OCI-LY3 (cell line): ENCODE measurements at regions not wholly inside any gene's neighbourhood (a gene's known extent, or its start where the extent isn't known, plus 50 kb on each side); places are given as distances from the start of the nearest gene placed in this dataset.

Source experiments
- H2AFZ ChIP-seq: fragments of 200-600, 300-600 bp; shearing (Covaris generic); 2 replicates; pipeline ENCODE4 v1.6.0; 2014; ENCODE audit warnings: antibody characterized with exemption, low read depth, low read length
- H3K27ac ChIP-seq: fragments of 200-600, 300-600 bp; sonication (generic); 2 replicates; pipeline ENCODE4 v1.5.1; 2014; ENCODE audit warnings: mild to moderate bottlenecking, low read length, moderate library complexity, mixed read lengths
- H3K27me3 ChIP-seq: fragments of 200-600, 300-600 bp; sonication (generic); 2 replicates; pipeline ENCODE4 v1.6.1; 2014; ENCODE audit warnings: low read depth, low read length, mixed read lengths
- H3K36me3 ChIP-seq: fragments of 200-600, 300-600 bp; sonication (generic); replicated peaks from 2 replicates; pipeline ENCODE3; 2014; ENCODE audit warnings: low read depth, low read length, mixed read lengths
- H3K4me1 ChIP-seq: fragments of 300-600, 200-600 bp; sonication (generic); 2 replicates; pipeline ENCODE4 v1.6.1; 2014; ENCODE audit warnings: low read length, mixed read lengths
- H3K4me2 ChIP-seq: fragments of 200-600, 300-600 bp; sonication (generic); 2 replicates; pipeline ENCODE4 v1.6.1; 2014; ENCODE audit warnings: low read length, mixed read lengths
- H3K4me3 ChIP-seq: fragments of 300-600, 200-600 bp; sonication (generic); 2 replicates; pipeline ENCODE4 v1.5.1; 2014; ENCODE audit warnings: antibody characterized with exemption, mild to moderate bottlenecking, low read length, moderate library complexity
- H3K79me2 ChIP-seq: fragments of 300-600, 200-600 bp; shearing (Covaris generic); 2 replicates; pipeline ENCODE4 v1.6.1; 2014; ENCODE audit warnings: mild to moderate bottlenecking, low read length, mixed read lengths
- H3K9ac ChIP-seq: fragments of 300-600, 200-600 bp; shearing (Covaris generic); 2 replicates; pipeline ENCODE4 v1.6.0; 2014; ENCODE audit warnings: mild to moderate bottlenecking, low read length, moderate library complexity
- H3K9me3 ChIP-seq: fragments of 200-600, 300-600 bp; shearing (Covaris generic); 2 replicates; pipeline ENCODE4 v1.6.1; 2014; ENCODE audit warnings: low read length, mixed read lengths; ENCODE audit not compliant: insufficient read depth
- H4K20me1 ChIP-seq: fragments of 200-600, 300-600 bp; sonication (generic); 2 replicates; pipeline ENCODE4 v1.6.1; 2016; ENCODE audit warnings: low read length, mixed read lengths; ENCODE audit not compliant: insufficient read depth
- EZH2phosphoT487 ChIP-seq: fragments of 200-600 bp; shearing (Covaris generic); IDR thresholded peaks from 2 replicates; pipeline ENCODE4 v1.6.1; 2018; ENCODE audit warnings: antibody characterized with exemption, mixed run types, low read depth
- TF ChIP-seq, protein P1 (sequence below): fragments of 200-600, 300-600 bp; sonication (generic); IDR thresholded peaks from 2 replicates; pipeline ENCODE4 v1.5.1; 2014; ENCODE audit warnings: antibody characterized with exemption, low read length, low read depth

DNA sequence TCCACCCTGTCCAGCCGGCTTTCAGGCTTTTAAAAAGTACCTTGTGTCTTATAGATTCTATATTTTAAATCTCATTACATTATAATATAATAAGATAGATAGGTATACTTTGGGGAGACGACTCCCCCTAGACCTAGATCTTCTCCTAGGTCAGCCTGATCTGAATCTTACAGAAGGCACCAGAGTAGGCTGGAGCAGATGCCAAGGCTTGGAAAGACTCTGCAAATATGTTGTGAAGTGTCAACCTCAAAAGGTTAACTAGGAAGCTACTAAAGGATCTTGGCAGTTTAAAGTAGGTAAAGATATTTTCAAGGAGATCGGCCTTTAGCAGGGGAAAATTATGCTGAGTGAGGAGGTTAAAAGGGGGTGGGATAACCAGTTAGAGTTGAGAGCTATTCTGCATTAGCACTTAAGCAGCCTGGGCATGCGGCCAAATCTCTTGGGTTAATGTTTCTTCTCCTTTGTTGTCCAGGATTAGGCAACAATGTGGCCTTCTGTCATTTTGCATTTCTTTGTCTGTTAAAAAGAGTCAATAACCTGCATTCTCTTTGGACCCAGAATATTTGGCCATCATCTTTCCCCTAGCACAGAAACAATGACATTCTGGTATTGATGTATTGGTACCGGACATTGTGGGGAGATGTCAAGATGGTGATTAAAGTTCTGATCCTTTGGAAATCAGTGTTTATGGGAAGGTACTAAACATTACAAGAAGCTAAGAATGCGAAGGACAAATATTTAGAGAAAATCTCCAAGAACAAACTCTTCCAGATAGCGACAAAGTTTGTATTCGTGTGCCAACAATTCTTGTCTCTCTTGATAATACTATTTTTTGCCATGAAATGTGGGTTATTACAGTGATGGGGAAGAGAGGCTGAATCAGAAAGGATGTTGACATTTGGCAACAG lies 51.2 kb upstream of the DHX40 start:
- no peaks in the 10 kb centered on the region for H4K20me1 ChIP-seq
- H2AFZ ChIP-seq, result no peak overlapping the region
- no peaks in the 10 kb centered on the region for H3K27me3 ChIP-seq
- H3K27ac ChIP-seq, result no peak overlapping the region
- TF ChIP-seq EZH2phosphoT487, result no peak
- TF ChIP-seq, protein P1, sequence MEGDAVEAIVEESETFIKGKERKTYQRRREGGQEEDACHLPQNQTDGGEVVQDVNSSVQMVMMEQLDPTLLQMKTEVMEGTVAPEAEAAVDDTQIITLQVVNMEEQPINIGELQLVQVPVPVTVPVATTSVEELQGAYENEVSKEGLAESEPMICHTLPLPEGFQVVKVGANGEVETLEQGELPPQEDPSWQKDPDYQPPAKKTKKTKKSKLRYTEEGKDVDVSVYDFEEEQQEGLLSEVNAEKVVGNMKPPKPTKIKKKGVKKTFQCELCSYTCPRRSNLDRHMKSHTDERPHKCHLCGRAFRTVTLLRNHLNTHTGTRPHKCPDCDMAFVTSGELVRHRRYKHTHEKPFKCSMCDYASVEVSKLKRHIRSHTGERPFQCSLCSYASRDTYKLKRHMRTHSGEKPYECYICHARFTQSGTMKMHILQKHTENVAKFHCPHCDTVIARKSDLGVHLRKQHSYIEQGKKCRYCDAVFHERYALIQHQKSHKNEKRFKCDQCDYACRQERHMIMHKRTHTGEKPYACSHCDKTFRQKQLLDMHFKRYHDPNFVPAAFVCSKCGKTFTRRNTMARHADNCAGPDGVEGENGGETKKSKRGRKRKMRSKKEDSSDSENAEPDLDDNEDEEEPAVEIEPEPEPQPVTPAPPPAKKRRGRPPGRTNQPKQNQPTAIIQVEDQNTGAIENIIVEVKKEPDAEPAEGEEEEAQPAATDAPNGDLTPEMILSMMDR, result no peak
- no peaks in the 10 kb centered on the region for H3K79me2 ChIP-seq
- no peaks in the 10 kb centered on the region for H3K9me3 ChIP-seq
- H3K4me3 ChIP-seq, result no peak overlapping the region
- no peak overlapping the region for H3K4me2 ChIP-seq
- H3K4me1 ChIP-seq, result peaks cover 4% of the 10 kb centered on the region; the same call in 1 of the 2 replicates
- no peaks in the 10 kb centered on the region for H3K36me3 ChIP-seq
- no peak overlapping the region for H3K9ac ChIP-seq
